GM12878 (cell line): ENCODE measurements at regions not wholly inside any gene's neighbourhood (a gene's known extent, or its start where the extent isn't known, plus 50 kb on each side); places are given as distances from the start of the nearest gene placed in this dataset.

ENCODE experiments used
- ATAC-seq: fragments of 200-7000 bp; cut with Tn5 transposase; 3 replicates; pipeline ENCODE4 v1.9.1; 2020; ENCODE audit warnings: mild to moderate bottlenecking, moderate library complexity
- BruUV-seq: library from RNA; stranded (reverse); fragments of 400-500 nt; replicated peaks from 2 replicates; lab custom pipeline; 2021; lab: Mats Ljungman, UMichigan
- CTCF ChIA-PET: fragments of 300-600 bp; sonication (Branson Sonifier 250); formaldehyde crosslinking; extraction: SDS; loops from one replicate; lab custom pipeline; 2021; ENCODE audit warnings: inconsistent platforms; lab: Yijun Ruan, JAX
- POLR2A ChIA-PET: fragments of 350-600 bp; formaldehyde crosslinking; extraction: SDS; loops from one replicate; lab custom pipeline; 2021; ENCODE audit warnings: inconsistent platforms; lab: Charles Lee
- RAD21 ChIA-PET: fragments of 300-600 bp; sonication (Branson Sonifier 250); formaldehyde crosslinking; loops from one replicate; lab custom pipeline; 2023; ENCODE audit warnings: antibody characterized with exemption; ENCODE audit not compliant: unreplicated experiment; lab: Charles Lee
- SMC1A ChIA-PET: fragments of 300-600 bp; sonication (Branson Sonifier 250); formaldehyde crosslinking; loops from one replicate; lab custom pipeline; 2023; ENCODE audit not compliant: unreplicated experiment, uncharacterized antibody; lab: Charles Lee
- DNase-seq: peaks from one replicate; pipeline ENCODE4 v3.0.0-alpha.2; 2011; ENCODE audit warnings: low read depth, low spot score
- FAIRE-seq: peaks from 3 replicates; lab custom pipeline; 2011; peaks lifted over from hg19 to GRCh38; lab: Jason Lieb, UNC
- H2AFZ ChIP-seq: 2 replicates; pipeline ENCODE4 v1.6.0; 2011; ENCODE audit warnings: low read depth, low read length, control low read depth; ENCODE audit not compliant: control insufficient read depth
- H3K27ac ChIP-seq: 2 replicates; pipeline ENCODE4 v1.5.1; 2011; ENCODE audit warnings: control low read depth; ENCODE audit not compliant: control insufficient read depth, insufficient read depth
- H3K27me3 ChIP-seq, 2 experiments: replicated peaks in 1 of 2; 2 replicates each; pipeline versions ENCODE4 v1.6.0 to v1.6.1; 2011; ENCODE audit warnings: low read length in 1 of 2; ENCODE audit not compliant: control insufficient read depth in 2 of 2, insufficient read depth in 2 of 2
- H3K36me3 ChIP-seq, 2 experiments: 2 replicates each; pipeline ENCODE4 v1.5.1; 2011; ENCODE audit warnings: low read length in 1 of 2; ENCODE audit not compliant: control insufficient read depth in 2 of 2, insufficient read depth in 2 of 2
- H3K4me1 ChIP-seq: 2 replicates; pipeline ENCODE4 v1.6.1; 2011; ENCODE audit warnings: mild to moderate bottlenecking, low read length, moderate library complexity, mixed read lengths; ENCODE audit not compliant: control insufficient read depth, insufficient read depth
- H3K4me2 ChIP-seq: 2 replicates; pipeline ENCODE4 v1.6.0; 2011; ENCODE audit warnings: control low read depth; ENCODE audit not compliant: control insufficient read depth, insufficient read depth
- H3K4me3 ChIP-seq: fragments of 200-600 bp; sonication (generic); 2 replicates; pipeline ENCODE4 v1.5.1; 2016
- H3K79me2 ChIP-seq: 2 replicates; pipeline ENCODE4 v1.6.0; 2011; ENCODE audit warnings: low read length; ENCODE audit not compliant: control insufficient read depth, insufficient read depth
- H3K9ac ChIP-seq: 2 replicates; pipeline ENCODE4 v1.8.0; 2011; ENCODE audit warnings: low read length, control low read depth, mixed read lengths; ENCODE audit not compliant: control insufficient read depth, insufficient read depth
- H3K9me3 ChIP-seq: replicated peaks from 3 replicates; pipeline ENCODE4 v1.5.1; 2011; ENCODE audit warnings: mild to moderate bottlenecking, low read length; ENCODE audit not compliant: control insufficient read depth, insufficient read depth
- H4K20me1 ChIP-seq: 2 replicates; pipeline ENCODE4 v1.6.0; 2011; ENCODE audit not compliant: control insufficient read depth, insufficient read depth
- ATF7 ChIP-seq: fragments of 450-650 bp; IDR thresholded peaks from 2 replicates; pipeline ENCODE4 v1.6.1; 2016; ENCODE audit warnings: low read depth, mild to moderate bottlenecking
- BACH1 ChIP-seq: fragments of 450-650 bp; IDR thresholded peaks from 2 replicates; pipeline ENCODE4 v1.6.1; 2017; ENCODE audit warnings: mild to moderate bottlenecking, borderline replicate concordance
- RELA ChIP-seq: fragments of 450-650 bp; IDR thresholded peaks from 2 replicates; pipeline ENCODE4 v1.8.0; 2014; ENCODE audit warnings: borderline replicate concordance; ENCODE audit not compliant: partially characterized antibody
- TCF7 ChIP-seq: IDR thresholded peaks from 2 replicates; pipeline ENCODE4 v1.6.1; 2014; ENCODE audit warnings: antibody characterized with exemption, borderline replicate concordance
- WGBS: methylation state at CpG from one replicate; pipeline ENCODE4 v1.1.6; 2016; ENCODE audit warnings: low lambda C conversion rate; ENCODE audit not compliant: insufficient replicate concordance, insufficient coverage; ENCODE audit errors: missing lambda C conversion rate; 5-methylcytosine and 5-hydroxymethylcytosine counted together
- in situ Hi-C: fragments of 300-500 bp; cut with MboI; formaldehyde crosslinking; loops from 9 replicates; pipeline ENCODE4 v1.14.3; 2018; ENCODE audit warnings: mixed read lengths
- intact Hi-C: fragments of 100-400 bp; cut with micrococcal nuclease; formaldehyde crosslinking; loops from one replicate; pipeline ENCODE4 v1.14.2; 2022; ENCODE audit not compliant: unreplicated experiment

GRCh38 chr20:50455656-50456451 lies 54.3 kb upstream of the PTPN1 start:
- no peak for ATAC-seq
- Histone ChIP-seq H3K27me3 (no peaks in the 10 kb centered on the region; a peak in 1 of 4 replicates), H2AFZ (no peak overlapping the region), H3K9ac (no peak overlapping the region), H3K9me3 (no peaks in the 10 kb centered on the region), H4K20me1 (no peaks in the 10 kb centered on the region), H3K4me2 (no peak overlapping the region), H3K36me3 (no peaks in the 10 kb centered on the region), H3K27ac (no peak overlapping the region), H3K4me1 (peaks cover 10% of the 10 kb centered on the region), H3K4me3 (no peak overlapping the region), H3K79me2 (no peaks in the 10 kb centered on the region)
- CTCF ChIA-PET: interaction anchor here (1.4 to 2.9 kb wide), 4 partner anchors 8 to 277 kb away, joined by 3 to 14 read pairs (median 6); partner anchors contain the start of gene CEBPB
- POLR2A ChIA-PET: no interaction called here
- TF ChIP-seq RELA (no peak), TCF7 (no peak), ATF7 (no peak), BACH1 (no peak)
- in situ Hi-C loops (no loop called here), intact Hi-C loops (no loop called here)
- SMC1A ChIA-PET: interaction anchor here (1.1 to 1.5 kb wide), 3 partner anchors 55 to 267 kb away, joined by 3 to 5 read pairs (median 4); no protein-coding TSS in a partner anchor
- 50% methylated on average over 19 of the region's 19 CpGs for WGBS
- no peak for DNase-seq
- no peak for FAIRE-seq
- BruUV-seq: no TSS peak
- RAD21 ChIA-PET: interaction anchor here (0.7 kb wide), 1 partner anchor 346 kb away, joined by 3 read pairs; no protein-coding TSS in a partner anchor
